H1 (cell line): ENCODE measurements at regions not wholly inside any gene's neighbourhood (a gene's known extent, or its start where the extent isn't known, plus 50 kb on each side); places are given as distances from the start of the nearest gene placed in this dataset.

Experiments used
- CBX5 ChIP-seq: fragments of 300-800, 300-1000 bp; sonication (generic); IDR thresholded peaks from 2 replicates; pipeline ENCODE4 v1.7.1; 2016; ENCODE audit warnings: antibody characterized with exemption, low read length, low read depth
- HDAC2 ChIP-seq, 2 experiments: fragments of 300-600 bp in 1 of 2; sonication (generic) in 1 of 2; IDR thresholded peaks; 2 replicates each; pipeline ENCODE4 v1.6.1; 2011 to 2012; ENCODE audit warnings: low read depth in 2 of 2, low read length in 2 of 2, mild to moderate bottlenecking in 2 of 2, moderate library complexity in 2 of 2, borderline replicate concordance in 1 of 2, inconsistent platforms in 1 of 2
- KDM5A ChIP-seq: fragments of 200-600 bp; IDR thresholded peaks from 2 replicates; pipeline ENCODE4 v1.7.1; 2012; ENCODE audit warnings: mild to moderate bottlenecking, low read length, inconsistent platforms, mixed read lengths
- RFX5 ChIP-seq: IDR thresholded peaks from 2 replicates; pipeline ENCODE4 v1.6.1; 2011; ENCODE audit warnings: low read depth, low read length, improper control_type of control experiment, borderline replicate concordance
- SUZ12 ChIP-seq: fragments of 200-600 bp; sonication (generic); IDR thresholded peaks from 2 replicates; pipeline ENCODE4 v1.6.1; 2012; ENCODE audit warnings: mild to moderate bottlenecking, inconsistent platforms, low read length, moderate library complexity, mixed read lengths
- TF ChIP-seq, protein P1 (sequence below): fragments of 300-600 bp; sonication (generic); IDR thresholded peaks from 2 replicates; pipeline ENCODE4 v1.7.1; 2012; ENCODE audit warnings: low read length, moderate library complexity, mild to moderate bottlenecking, inconsistent platforms; ENCODE audit not compliant: insufficient replicate concordance
- TF ChIP-seq, protein P2 (sequence below): IDR thresholded peaks from 2 replicates; pipeline ENCODE4 v1.6.1; 2011; ENCODE audit warnings: low read depth, mild to moderate bottlenecking, low read length; ENCODE audit not compliant: insufficient read depth
- TF ChIP-seq, protein P3 (sequence below): IDR thresholded peaks from 2 replicates; pipeline ENCODE4 v1.6.1; 2012; ENCODE audit warnings: low read length, inconsistent platforms

DNA sequence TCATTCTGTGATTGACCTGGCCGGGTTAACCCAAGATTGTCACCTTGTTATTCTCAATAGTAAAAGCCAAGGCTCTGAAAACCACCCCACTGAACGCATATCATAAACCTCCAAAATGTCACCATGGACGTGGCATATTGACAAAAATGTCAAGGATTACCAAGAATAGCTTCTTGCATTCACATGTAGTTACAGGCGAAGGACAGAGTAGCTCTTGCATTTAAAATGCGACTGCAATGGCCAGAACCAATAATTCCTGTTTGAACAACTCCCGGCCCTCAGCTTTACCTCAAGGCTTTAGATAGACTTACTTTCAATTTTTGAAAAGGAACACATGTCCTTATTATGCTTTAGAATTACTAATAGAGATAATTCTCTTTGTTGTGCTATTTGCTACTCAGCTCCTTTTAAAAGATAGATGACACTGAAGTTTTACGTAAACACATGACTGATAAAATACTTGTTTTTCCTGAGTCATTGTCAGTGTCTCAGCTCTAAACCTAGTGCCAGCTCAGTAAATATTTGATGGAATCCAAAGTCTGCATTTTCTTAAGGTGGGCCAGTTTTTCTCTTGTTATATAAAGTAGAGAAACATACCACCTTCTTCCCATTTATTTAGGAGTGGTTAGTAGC, 66.3 kb downstream of the CLDN34 start (continued):
- TF ChIP-seq, protein P1, sequence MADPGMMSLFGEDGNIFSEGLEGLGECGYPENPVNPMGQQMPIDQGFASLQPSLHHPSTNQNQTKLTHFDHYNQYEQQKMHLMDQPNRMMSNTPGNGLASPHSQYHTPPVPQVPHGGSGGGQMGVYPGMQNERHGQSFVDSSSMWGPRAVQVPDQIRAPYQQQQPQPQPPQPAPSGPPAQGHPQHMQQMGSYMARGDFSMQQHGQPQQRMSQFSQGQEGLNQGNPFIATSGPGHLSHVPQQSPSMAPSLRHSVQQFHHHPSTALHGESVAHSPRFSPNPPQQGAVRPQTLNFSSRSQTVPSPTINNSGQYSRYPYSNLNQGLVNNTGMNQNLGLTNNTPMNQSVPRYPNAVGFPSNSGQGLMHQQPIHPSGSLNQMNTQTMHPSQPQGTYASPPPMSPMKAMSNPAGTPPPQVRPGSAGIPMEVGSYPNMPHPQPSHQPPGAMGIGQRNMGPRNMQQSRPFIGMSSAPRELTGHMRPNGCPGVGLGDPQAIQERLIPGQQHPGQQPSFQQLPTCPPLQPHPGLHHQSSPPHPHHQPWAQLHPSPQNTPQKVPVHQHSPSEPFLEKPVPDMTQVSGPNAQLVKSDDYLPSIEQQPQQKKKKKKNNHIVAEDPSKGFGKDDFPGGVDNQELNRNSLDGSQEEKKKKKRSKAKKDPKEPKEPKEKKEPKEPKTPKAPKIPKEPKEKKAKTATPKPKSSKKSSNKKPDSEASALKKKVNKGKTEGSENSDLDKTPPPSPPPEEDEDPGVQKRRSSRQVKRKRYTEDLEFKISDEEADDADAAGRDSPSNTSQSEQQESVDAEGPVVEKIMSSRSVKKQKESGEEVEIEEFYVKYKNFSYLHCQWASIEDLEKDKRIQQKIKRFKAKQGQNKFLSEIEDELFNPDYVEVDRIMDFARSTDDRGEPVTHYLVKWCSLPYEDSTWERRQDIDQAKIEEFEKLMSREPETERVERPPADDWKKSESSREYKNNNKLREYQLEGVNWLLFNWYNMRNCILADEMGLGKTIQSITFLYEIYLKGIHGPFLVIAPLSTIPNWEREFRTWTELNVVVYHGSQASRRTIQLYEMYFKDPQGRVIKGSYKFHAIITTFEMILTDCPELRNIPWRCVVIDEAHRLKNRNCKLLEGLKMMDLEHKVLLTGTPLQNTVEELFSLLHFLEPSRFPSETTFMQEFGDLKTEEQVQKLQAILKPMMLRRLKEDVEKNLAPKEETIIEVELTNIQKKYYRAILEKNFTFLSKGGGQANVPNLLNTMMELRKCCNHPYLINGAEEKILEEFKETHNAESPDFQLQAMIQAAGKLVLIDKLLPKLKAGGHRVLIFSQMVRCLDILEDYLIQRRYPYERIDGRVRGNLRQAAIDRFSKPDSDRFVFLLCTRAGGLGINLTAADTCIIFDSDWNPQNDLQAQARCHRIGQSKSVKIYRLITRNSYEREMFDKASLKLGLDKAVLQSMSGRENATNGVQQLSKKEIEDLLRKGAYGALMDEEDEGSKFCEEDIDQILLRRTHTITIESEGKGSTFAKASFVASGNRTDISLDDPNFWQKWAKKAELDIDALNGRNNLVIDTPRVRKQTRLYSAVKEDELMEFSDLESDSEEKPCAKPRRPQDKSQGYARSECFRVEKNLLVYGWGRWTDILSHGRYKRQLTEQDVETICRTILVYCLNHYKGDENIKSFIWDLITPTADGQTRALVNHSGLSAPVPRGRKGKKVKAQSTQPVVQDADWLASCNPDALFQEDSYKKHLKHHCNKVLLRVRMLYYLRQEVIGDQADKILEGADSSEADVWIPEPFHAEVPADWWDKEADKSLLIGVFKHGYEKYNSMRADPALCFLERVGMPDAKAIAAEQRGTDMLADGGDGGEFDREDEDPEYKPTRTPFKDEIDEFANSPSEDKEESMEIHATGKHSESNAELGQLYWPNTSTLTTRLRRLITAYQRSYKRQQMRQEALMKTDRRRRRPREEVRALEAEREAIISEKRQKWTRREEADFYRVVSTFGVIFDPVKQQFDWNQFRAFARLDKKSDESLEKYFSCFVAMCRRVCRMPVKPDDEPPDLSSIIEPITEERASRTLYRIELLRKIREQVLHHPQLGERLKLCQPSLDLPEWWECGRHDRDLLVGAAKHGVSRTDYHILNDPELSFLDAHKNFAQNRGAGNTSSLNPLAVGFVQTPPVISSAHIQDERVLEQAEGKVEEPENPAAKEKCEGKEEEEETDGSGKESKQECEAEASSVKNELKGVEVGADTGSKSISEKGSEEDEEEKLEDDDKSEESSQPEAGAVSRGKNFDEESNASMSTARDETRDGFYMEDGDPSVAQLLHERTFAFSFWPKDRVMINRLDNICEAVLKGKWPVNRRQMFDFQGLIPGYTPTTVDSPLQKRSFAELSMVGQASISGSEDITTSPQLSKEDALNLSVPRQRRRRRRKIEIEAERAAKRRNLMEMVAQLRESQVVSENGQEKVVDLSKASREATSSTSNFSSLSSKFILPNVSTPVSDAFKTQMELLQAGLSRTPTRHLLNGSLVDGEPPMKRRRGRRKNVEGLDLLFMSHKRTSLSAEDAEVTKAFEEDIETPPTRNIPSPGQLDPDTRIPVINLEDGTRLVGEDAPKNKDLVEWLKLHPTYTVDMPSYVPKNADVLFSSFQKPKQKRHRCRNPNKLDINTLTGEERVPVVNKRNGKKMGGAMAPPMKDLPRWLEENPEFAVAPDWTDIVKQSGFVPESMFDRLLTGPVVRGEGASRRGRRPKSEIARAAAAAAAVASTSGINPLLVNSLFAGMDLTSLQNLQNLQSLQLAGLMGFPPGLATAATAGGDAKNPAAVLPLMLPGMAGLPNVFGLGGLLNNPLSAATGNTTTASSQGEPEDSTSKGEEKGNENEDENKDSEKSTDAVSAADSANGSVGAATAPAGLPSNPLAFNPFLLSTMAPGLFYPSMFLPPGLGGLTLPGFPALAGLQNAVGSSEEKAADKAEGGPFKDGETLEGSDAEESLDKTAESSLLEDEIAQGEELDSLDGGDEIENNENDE = no peak
- TF ChIP-seq, protein P2, sequence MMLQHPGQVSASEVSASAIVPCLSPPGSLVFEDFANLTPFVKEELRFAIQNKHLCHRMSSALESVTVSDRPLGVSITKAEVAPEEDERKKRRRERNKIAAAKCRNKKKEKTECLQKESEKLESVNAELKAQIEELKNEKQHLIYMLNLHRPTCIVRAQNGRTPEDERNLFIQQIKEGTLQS = no peak
- TF ChIP-seq RFX5 = no peak
- no peak for TF ChIP-seq CBX5
- no peak for TF ChIP-seq HDAC2 (IDR thresholded peaks at IDR 0.05; ENCODE audit: borderline replicate concordance in 1 of 2, low read depth in 2 of 2, low read length in 2 of 2)
- no peak for TF ChIP-seq SUZ12
- TF ChIP-seq, protein P3, sequence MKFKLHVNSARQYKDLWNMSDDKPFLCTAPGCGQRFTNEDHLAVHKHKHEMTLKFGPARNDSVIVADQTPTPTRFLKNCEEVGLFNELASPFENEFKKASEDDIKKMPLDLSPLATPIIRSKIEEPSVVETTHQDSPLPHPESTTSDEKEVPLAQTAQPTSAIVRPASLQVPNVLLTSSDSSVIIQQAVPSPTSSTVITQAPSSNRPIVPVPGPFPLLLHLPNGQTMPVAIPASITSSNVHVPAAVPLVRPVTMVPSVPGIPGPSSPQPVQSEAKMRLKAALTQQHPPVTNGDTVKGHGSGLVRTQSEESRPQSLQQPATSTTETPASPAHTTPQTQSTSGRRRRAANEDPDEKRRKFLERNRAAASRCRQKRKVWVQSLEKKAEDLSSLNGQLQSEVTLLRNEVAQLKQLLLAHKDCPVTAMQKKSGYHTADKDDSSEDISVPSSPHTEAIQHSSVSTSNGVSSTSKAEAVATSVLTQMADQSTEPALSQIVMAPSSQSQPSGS = no peak
- no peak for TF ChIP-seq KDM5A
